ENCODE measurements at regions not wholly inside any gene's neighbourhood (a gene's known extent, or its start where the extent isn't known, plus 50 kb on each side); places are given as distances from the start of the nearest gene placed in this dataset.

- DNase-seq, result no peak
These were observed 600.5 kb upstream of the MGMT start for GRCh38 chr10:128866551-128866950.

GRCh38 chr10:128867210-128867609 lies 599.8 kb upstream of the MGMT start:
- no peak for DNase-seq

GRCh38 chr10:128867819-128868218 lies 599.2 kb upstream of the MGMT start:
- no peak for DNase-seq

- DNase-seq, result no peak
These were observed 598.6 kb upstream of the MGMT start for GRCh38 chr10:128868481-128868880.

GRCh38 chr10:128869101-128869749 lies 597.8 kb upstream of the MGMT start:
- DNase-seq, result no peak

GRCh38 chr10:128870830-128871597 lies 596.0 kb upstream of the MGMT start:
- DNase-seq, result no peak

GRCh38 chr10:128871671-128872231 lies 595.3 kb upstream of the MGMT start:
- DNase-seq, result no peak

GRCh38 chr10:128873411-128874054 lies 593.5 kb upstream of the MGMT start:
- no peak for DNase-seq

- DNase-seq, result no peak
These were observed 592.7 kb upstream of the MGMT start for GRCh38 chr10:128874331-128874730.

- no peak for DNase-seq
These were observed 591.9 kb upstream of the MGMT start for GRCh38 chr10:128875030-128875744.

GRCh38 chr10:128875956-128876736 lies 590.9 kb upstream of the MGMT start:
- DNase-seq, result no peak

GRCh38 chr10:128877141-128877540 lies 589.9 kb upstream of the MGMT start:
- no peak for DNase-seq

- DNase-seq, result no peak
These were observed 589.1 kb upstream of the MGMT start for GRCh38 chr10:128877936-128878335.

- no peak for DNase-seq
These were observed 588.0 kb upstream of the MGMT start for GRCh38 chr10:128879030-128879429.

GRCh38 chr10:128879441-128880140 lies 587.5 kb upstream of the MGMT start:
- no peak for DNase-seq

- DNase-seq, result no peak
These were observed 586.8 kb upstream of the MGMT start for GRCh38 chr10:128880159-128880725.

GRCh38 chr10:128881086-128881485 lies 586.0 kb upstream of the MGMT start:
- no peak for DNase-seq

- DNase-seq, result no peak
These were observed 583.6 kb upstream of the MGMT start for GRCh38 chr10:128883231-128884032.

- DNase-seq, result no peak
These were observed 583.0 kb upstream of the MGMT start for GRCh38 chr10:128884033-128884425.

GRCh38 chr10:128884496-128885072 lies 582.5 kb upstream of the MGMT start:
- DNase-seq, result no peak

Measured in activated CD8-positive, alpha-beta memory T cell treated with anti-CD3 and anti-CD28 coated beads, Interleukin-2, amount 50 U/mL, for 4 hours (primary cell).